ENCODE measurements at regions not wholly inside any gene's neighbourhood (a gene's known extent, or its start where the extent isn't known, plus 50 kb on each side); places are given as distances from the start of the nearest gene placed in this dataset.

GRCh38 chr7:112897839-112898431, 107.7 kb upstream of the TMEM168 start:
- Histone ChIP-seq H2BK15ac (ENCODE audit: low read length) (no peak overlapping the region), H3K79me2 (ENCODE audit: control insufficient read depth in 1 of 2, insufficient read depth in 2 of 2, low read length in 2 of 2) (peaks cover 0 to 13% of the 10 kb centered on the region in 2 experiments; a peak in 2 of 4 replicates), H3K36me3 (ENCODE audit: control insufficient read depth in 2 of 4, insufficient read depth in 4 of 4, low read length in 3 of 4) (peaks cover 0 to 10% (median 4%) of the 10 kb centered on the region in 4 experiments; a peak in 3 of 8 replicates), H3K79me1 (ENCODE audit: low read depth, low read length) (no peaks in the 10 kb centered on the region), H3K23me2 (ENCODE audit: low read depth, low read length) (no peaks in the 10 kb centered on the region), H2BK120ac (replicated peaks; ENCODE audit: low read depth, low read length) (no peak overlapping the region), H3K4ac (replicated peaks; ENCODE audit: insufficient read length, low read depth, low read length) (no peak overlapping the region), H2BK12ac (ENCODE audit: low read depth, low read length) (no peak overlapping the region), H4K5ac (ENCODE audit: insufficient read length, low read depth, low read length) (no peak overlapping the region), H3K27ac (ENCODE audit: low read depth, low read length) (no peak overlapping the region; the same call in 1 of the 2 replicates), H3K14ac (ENCODE audit: insufficient read length) (no peak overlapping the region), H4K20me1 (replicated peaks in 1 of 2; ENCODE audit: control insufficient read depth in 1 of 2, insufficient read depth in 2 of 2, low read length in 2 of 2) (peaks cover 2 to 3% of the 10 kb centered on the region in 2 experiments), H3K56ac (replicated peaks; ENCODE audit: insufficient read length, low read depth, low read length) (no peak overlapping the region), H3K9me3 (ENCODE audit: insufficient read depth in 2 of 2, low read depth in 1 of 2, low read length in 1 of 2) (peaks cover 5 to 11% of the 10 kb centered on the region in 2 experiments; a peak in 3 of 4 replicates), H3K18ac (ENCODE audit: extremely low read depth, low read length) (no peak overlapping the region), H3K4me2 (ENCODE audit: insufficient read depth in 1 of 2, low read depth in 2 of 2, low read length in 2 of 2) (no peak overlapping the region), H3K4me1 (replicated peaks in 1 of 4; ENCODE audit: control insufficient read depth in 3 of 4, insufficient read depth in 4 of 4, low read length in 3 of 4) (no peaks in the 10 kb centered on the region), H3K27me3 (replicated peaks in 1 of 4; ENCODE audit: control insufficient read depth in 3 of 4, extremely low read depth in 1 of 4, insufficient read depth in 3 of 4, low read length in 3 of 4) (peaks cover 0 to under 1% (median 0%) of the 10 kb centered on the region in 4 experiments; a peak in 1 of 7 replicates), H2AFZ (ENCODE audit: low read length) (no peak overlapping the region), H2BK20ac (ENCODE audit: low read length) (no peak overlapping the region), H4K91ac (replicated peaks; ENCODE audit: insufficient read length, low read length) (no peak overlapping the region), H2BK5ac (ENCODE audit: low read depth, low read length) (no peak overlapping the region), H2AK5ac (ENCODE audit: low read depth, low read length) (no peak overlapping the region), H3K9ac (replicated peaks in 1 of 4; ENCODE audit: extremely low read depth in 1 of 4, low read depth in 3 of 4, low read length in 3 of 4) (no peak overlapping the region), H3K4me3 (ENCODE audit: extremely low read depth in 1 of 4, insufficient read depth in 2 of 4, low read depth in 3 of 4, low read length in 4 of 4) (no peak overlapping the region), H4K8ac (ENCODE audit: extremely low read depth, insufficient read depth, low read length) (no peak overlapping the region), H3K23ac (ENCODE audit: insufficient read length) (no peak overlapping the region)
- TF ChIP-seq HDAC6 (IDR thresholded peaks at IDR 0.05; ENCODE audit: low read depth, low read length), result no peak
- no peak for TF ChIP-seq BCL11A (IDR thresholded peaks at IDR 0.05; ENCODE audit: low read depth in 2 of 2, low read length in 2 of 2)
- no peak for TF ChIP-seq EP300 (IDR thresholded peaks at IDR 0.05; ENCODE audit: borderline replicate concordance in 1 of 2, low read depth in 2 of 2, low read length in 2 of 2)
- TF ChIP-seq CTBP2 (IDR thresholded peaks at IDR 0.05; ENCODE audit: borderline replicate concordance, insufficient read depth, insufficient read length, low read length), result no peak
- TF ChIP-seq TCF12 (IDR thresholded peaks at IDR 0.05; ENCODE audit: low read depth, low read length), result no peak
- TF ChIP-seq YY1 (IDR thresholded peaks at IDR 0.05; ENCODE audit: low read depth, low read length), result no peak
- no peak for TF ChIP-seq JUN (IDR thresholded peaks at IDR 0.05; ENCODE audit: low read depth, low read length)
- no peak for TF ChIP-seq CEBPB (IDR thresholded peaks at IDR 0.05; ENCODE audit: low read depth, low read length)
- TF ChIP-seq KDM1A (IDR thresholded peaks at IDR 0.05; ENCODE audit: borderline replicate concordance, low read length), result no peak
- TF ChIP-seq SP1 (IDR thresholded peaks at IDR 0.05; ENCODE audit: low read depth, low read length), result no peak
- no peak for TF ChIP-seq EGR1 (IDR thresholded peaks at IDR 0.05; ENCODE audit: borderline replicate concordance, low read depth, low read length)
- ChIA-PET POLR2A (ENCODE audit: partially characterized antibody) (no interaction called here), CTCF (ENCODE audit: partially characterized antibody) (interaction anchor here (1.3 to 1.7 kb wide), 5 partner anchors 8 to 208 kb away, joined by 3 to 9 read pairs (median 4); no protein-coding TSS in a partner anchor)
- no peak for DNase-seq (ENCODE audit: low read depth in 1 of 2, low spot score in 2 of 2)
- no peak for FAIRE-seq
- WGBS, 2 experiments (ENCODE audit: extremely low coverage in 1 of 2, insufficient coverage in 1 of 2, insufficient read length in 1 of 2, insufficient replicate concordance in 2 of 2, low coverage in 1 of 2, low lambda C conversion rate in 2 of 2, missing lambda C conversion rate in 1 of 2), result 95% methylated on average over 2 of the region's 2 CpGs; no CpG with 5 or more reads in 1 of the 2 experiments
